SK-N-SH (cell line): ENCODE measurements at regions not wholly inside any gene's neighbourhood (a gene's known extent, or its start where the extent isn't known, plus 50 kb on each side); places are given as distances from the start of the nearest gene placed in this dataset.
"Not testable (repeated sequence)": the region's sequence is repeated elsewhere in the genome, so short reads cannot be mapped to it uniquely, and the experiment has no call there.

Experiments used
- CTCF ChIA-PET: fragments of 300-600, 350-600 bp; formaldehyde crosslinking; extraction: SDS; loops from one replicate; lab custom pipeline; 2021; lab: Yijun Ruan, JAX
- POLR2A ChIA-PET: fragments of 350-600 bp; sonication (Branson Sonifier 250); formaldehyde crosslinking; extraction: SDS; loops from one replicate; lab custom pipeline; 2020; ENCODE audit warnings: antibody characterized with exemption, inconsistent platforms; lab: Yijun Ruan, JAX
- DNase-seq: peaks from one replicate; pipeline ENCODE4 v3.0.0; 2012
- H2AFZ ChIP-seq: fragments of 200-600 bp; sonication (generic); 2 replicates; pipeline ENCODE4 v1.8.1; 2016; ENCODE audit warnings: antibody characterized with exemption, mild to moderate bottlenecking, low read depth
- H3F3A ChIP-seq: fragments of 200-600 bp; sonication (generic); replicated peaks from 2 replicates; pipeline ENCODE3; 2016; ENCODE audit warnings: antibody characterized with exemption, mild to moderate bottlenecking; ENCODE audit not compliant: insufficient read depth
- H3K27ac ChIP-seq, 2 experiments: fragments of 200-500 bp in 1 of 2; fragments of 200-600 bp in 1 of 2; sonication (Bioruptor generic) in 1 of 2; sonication (generic), shearing (Covaris generic) in 1 of 2; 2 replicates each; pipeline versions ENCODE4 v1.5.1 to v1.6.1; 2014 to 2016; ENCODE audit warnings: low read depth in 2 of 2, inconsistent platforms in 1 of 2, low read length in 1 of 2, mild to moderate bottlenecking in 1 of 2, mixed read lengths in 1 of 2
- H3K27me3 ChIP-seq: fragments of 200-600 bp; sonication (generic), shearing (Covaris generic); 2 replicates; pipeline ENCODE4 v1.6.1; 2016; ENCODE audit warnings: mixed run types; ENCODE audit not compliant: insufficient read depth
- H3K36me3 ChIP-seq, 2 experiments: fragments of 200-500 bp in 1 of 2; fragments of 200-600 bp in 1 of 2; sonication (Bioruptor generic) in 1 of 2; sonication (generic) in 1 of 2; replicated peaks in 1 of 2; 2 replicates each; pipeline versions ENCODE3 to v1.5.1; 2014 to 2016; ENCODE audit warnings: low read length in 1 of 2, mild to moderate bottlenecking in 1 of 2; ENCODE audit not compliant: insufficient read depth in 2 of 2, control insufficient read depth in 1 of 2
- H3K4me1 ChIP-seq, 2 experiments: fragments of 200-500 bp in 1 of 2; fragments of 200-600 bp in 1 of 2; sonication (Bioruptor generic) in 1 of 2; sonication (generic), shearing (Covaris generic) in 1 of 2; 2 replicates each; pipeline versions ENCODE4 v1.5.1 to v1.6.1; 2014 to 2016; ENCODE audit warnings: low read depth in 1 of 2, low read length in 1 of 2, mixed run types in 1 of 2; ENCODE audit not compliant: insufficient read depth in 2 of 2, control insufficient read depth in 1 of 2
- H3K4me2 ChIP-seq: fragments of 200-600 bp; sonication (generic), shearing (Covaris generic); 2 replicates; pipeline ENCODE4 v1.6.1; 2017; ENCODE audit warnings: mixed run types
- H3K4me3 ChIP-seq, 2 experiments: fragments of 200-500 bp in 1 of 2; fragments of 200-600 bp in 1 of 2; sonication (Bioruptor generic) in 1 of 2; sonication (generic), shearing (Covaris generic) in 1 of 2; 2 replicates each; pipeline versions ENCODE4 v1.5.1 to v1.8.1; 2014 to 2016; ENCODE audit warnings: low read depth in 2 of 2, inconsistent platforms in 1 of 2, low read length in 1 of 2, mild to moderate bottlenecking in 1 of 2, mixed read lengths in 1 of 2, moderate library complexity in 1 of 2
- H3K79me2 ChIP-seq: fragments of 200-600 bp; sonication (generic); 2 replicates; pipeline ENCODE4 v1.8.1; 2017; ENCODE audit warnings: mild to moderate bottlenecking; ENCODE audit not compliant: insufficient read depth
- H3K9ac ChIP-seq: fragments of 200-600 bp; sonication (generic); 2 replicates; pipeline ENCODE4 v1.6.1; 2017; ENCODE audit warnings: mixed run types
- H3K9me2 ChIP-seq: fragments of 200-600 bp; sonication (generic); 2 replicates; pipeline ENCODE4 v1.6.1; 2017; ENCODE audit warnings: mixed run types
- H3K9me3 ChIP-seq: fragments of 200-600 bp; sonication (generic); 2 replicates; pipeline ENCODE4 v1.6.1; 2017; ENCODE audit warnings: mixed run types, mild to moderate bottlenecking, moderate library complexity
- H4K20me1 ChIP-seq: fragments of 200-600 bp; sonication (generic); 2 replicates; pipeline ENCODE4 v1.6.1; 2017; ENCODE audit warnings: mild to moderate bottlenecking, mixed run types; ENCODE audit not compliant: insufficient read depth
- EP300 ChIP-seq, 2 experiments: IDR thresholded peaks; 2 replicates each; pipeline versions ENCODE4 v1.4.0 to v1.6.1; 2012; ENCODE audit warnings: borderline replicate concordance in 1 of 2, low read depth in 1 of 2, low read length in 1 of 2
- NFIC ChIP-seq: IDR thresholded peaks from 2 replicates; pipeline ENCODE4 v1.4.0; 2012; ENCODE audit warnings: borderline replicate concordance
- TCF12 ChIP-seq: IDR thresholded peaks from 2 replicates; pipeline ENCODE4 v1.4.0; 2012
- WGBS: methylation state at CpG from one replicate; pipeline ENCODE4 v1.1.6; 2017; ENCODE audit warnings: low lambda C conversion rate; 5-methylcytosine and 5-hydroxymethylcytosine counted together
- TF ChIP-seq, protein P1 (sequence below): IDR thresholded peaks from 2 replicates; pipeline ENCODE4; 2012

DNA sequence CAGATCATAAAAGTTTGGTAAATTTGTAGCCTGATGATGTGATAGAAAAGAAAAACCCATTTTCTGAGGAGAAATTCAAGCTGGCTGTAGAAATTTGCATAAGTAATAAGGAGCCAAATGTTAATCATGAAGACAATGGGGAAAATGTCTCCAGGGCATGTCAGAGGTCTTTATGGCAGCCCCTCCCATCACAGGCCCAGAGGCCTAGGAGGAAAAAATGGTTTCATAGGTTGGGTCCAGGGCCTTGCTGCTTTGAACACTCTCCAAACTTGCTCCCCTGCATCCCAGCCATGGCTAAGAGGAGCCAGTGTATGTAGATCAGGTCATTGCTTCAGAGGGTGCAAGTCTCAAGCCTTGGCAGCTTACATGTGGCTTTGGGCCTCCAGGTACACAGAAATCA lies 903.9 kb upstream of the ADAMTS5 start:
- H3K36me3 ChIP-seq, H3K27ac ChIP-seq, DNase-seq, H3K79me2 ChIP-seq, H3K9me3 ChIP-seq, H3K4me3 ChIP-seq, H3K27me3 ChIP-seq, POLR2A ChIA-PET, H4K20me1 ChIP-seq, H3K9ac ChIP-seq, H3K9me2 ChIP-seq, H3K4me2 ChIP-seq, CTCF ChIA-PET, H2AFZ ChIP-seq, H3F3A ChIP-seq, H3K4me1 ChIP-seq: not testable (repeated sequence)

DNA sequence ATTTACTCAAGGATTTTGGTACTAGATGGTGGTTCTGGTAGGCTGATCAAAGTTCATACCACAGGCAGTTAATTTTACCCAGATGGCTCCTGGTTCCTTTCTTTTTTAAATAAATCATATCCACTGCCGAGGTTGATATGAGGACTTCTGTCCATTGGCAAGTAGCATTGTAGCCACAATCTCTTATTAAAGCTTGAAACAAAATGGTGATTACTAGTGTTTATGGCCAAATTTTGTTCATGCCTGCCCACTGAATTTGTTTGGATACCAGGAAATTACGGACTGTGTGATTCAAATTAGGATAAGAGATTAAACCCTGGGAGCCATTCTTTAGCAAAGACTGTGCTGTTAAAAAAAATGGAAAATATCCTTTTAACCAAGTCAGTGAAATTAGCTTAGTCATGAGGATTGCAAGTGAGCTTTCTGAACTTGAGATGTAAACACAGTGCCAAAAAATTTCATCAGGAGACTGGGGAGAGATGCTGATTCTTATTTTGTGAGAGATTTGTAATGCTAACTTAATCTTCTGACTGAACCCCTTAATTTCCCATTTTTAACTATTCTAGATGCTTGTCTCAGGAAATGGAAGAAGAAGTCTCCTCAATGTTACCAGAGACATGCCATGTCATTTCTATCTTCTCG lies 893.5 kb upstream of the ADAMTS5 start:
- H3K27me3 ChIP-seq, POLR2A ChIA-PET, H3K4me2 ChIP-seq, H3K79me2 ChIP-seq, H3K9me2 ChIP-seq, H3K4me1 ChIP-seq, H2AFZ ChIP-seq, H3K9me3 ChIP-seq, H3K36me3 ChIP-seq, H3F3A ChIP-seq, H3K4me3 ChIP-seq, H4K20me1 ChIP-seq, CTCF ChIA-PET, H3K9ac ChIP-seq, H3K27ac ChIP-seq, DNase-seq: not testable (repeated sequence)
- WGBS, result 65% methylated on average over 3 of the region's 3 CpGs

DNA sequence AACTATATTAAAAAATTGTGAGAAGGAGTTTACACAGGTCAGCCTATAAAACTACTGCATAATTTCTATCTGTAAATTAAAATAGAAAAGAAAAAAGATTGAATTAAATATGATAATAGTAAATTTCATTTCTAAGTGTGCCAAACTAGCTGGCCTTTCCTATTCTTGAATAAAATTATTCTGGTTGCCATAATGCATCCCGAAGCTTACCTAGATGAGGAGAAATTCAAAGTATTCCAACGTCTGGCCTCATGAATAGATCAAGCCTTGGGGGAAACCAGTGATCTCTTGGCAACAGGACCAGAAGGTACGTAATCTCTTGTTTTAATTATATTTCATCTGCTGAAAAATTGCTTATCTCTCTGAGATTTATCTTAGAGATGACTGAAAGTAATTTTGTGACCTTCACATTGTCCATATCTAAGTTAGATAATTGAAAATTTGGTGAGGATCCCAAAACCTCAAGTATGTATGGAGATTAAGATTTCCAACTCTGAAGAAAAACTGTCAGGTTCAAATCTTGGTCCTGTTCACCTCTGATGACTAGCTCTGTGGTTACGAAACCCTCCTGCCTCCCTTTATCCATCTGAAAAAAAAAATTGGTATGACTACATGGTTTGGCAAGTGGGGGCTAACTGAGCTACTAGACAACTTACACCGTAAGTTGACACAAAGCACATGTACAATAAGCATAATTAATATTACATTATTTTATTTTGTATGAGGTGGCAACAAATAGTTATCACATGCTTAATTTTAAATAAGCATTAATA lies 891.4 kb upstream of the ADAMTS5 start:
- H3K79me2 ChIP-seq, H3K36me3 ChIP-seq, H3K9me2 ChIP-seq, H3K9me3 ChIP-seq, H3K9ac ChIP-seq, H2AFZ ChIP-seq, H3F3A ChIP-seq, POLR2A ChIA-PET, H3K4me2 ChIP-seq, H3K4me1 ChIP-seq, DNase-seq, H3K4me3 ChIP-seq, CTCF ChIA-PET, H3K27ac ChIP-seq, H3K27me3 ChIP-seq, H4K20me1 ChIP-seq: not testable (repeated sequence)
- WGBS, result 48% methylated on average over 5 of the region's 5 CpGs
- peak; percentile 56; the same call in 1 of the 2 replicates for TF ChIP-seq NFIC
- TF ChIP-seq EP300 (IDR thresholded peaks at IDR 0.05; ENCODE audit: borderline replicate concordance in 1 of 2, low read depth in 1 of 2, low read length in 1 of 2), result peak in 1 of 2 experiments; percentile 68; a peak in 1 of 4 replicates
- TF ChIP-seq, protein P1, sequence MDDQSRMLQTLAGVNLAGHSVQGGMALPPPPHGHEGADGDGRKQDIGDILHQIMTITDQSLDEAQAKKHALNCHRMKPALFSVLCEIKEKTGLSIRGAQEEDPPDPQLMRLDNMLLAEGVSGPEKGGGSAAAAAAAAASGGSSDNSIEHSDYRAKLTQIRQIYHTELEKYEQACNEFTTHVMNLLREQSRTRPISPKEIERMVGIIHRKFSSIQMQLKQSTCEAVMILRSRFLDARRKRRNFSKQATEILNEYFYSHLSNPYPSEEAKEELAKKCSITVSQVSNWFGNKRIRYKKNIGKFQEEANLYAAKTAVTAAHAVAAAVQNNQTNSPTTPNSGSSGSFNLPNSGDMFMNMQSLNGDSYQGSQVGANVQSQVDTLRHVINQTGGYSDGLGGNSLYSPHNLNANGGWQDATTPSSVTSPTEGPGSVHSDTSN, result peak; percentile 55; the same call in 1 of the 2 replicates
- peak; percentile 57; the same call in 1 of the 2 replicates for TF ChIP-seq TCF12

DNA sequence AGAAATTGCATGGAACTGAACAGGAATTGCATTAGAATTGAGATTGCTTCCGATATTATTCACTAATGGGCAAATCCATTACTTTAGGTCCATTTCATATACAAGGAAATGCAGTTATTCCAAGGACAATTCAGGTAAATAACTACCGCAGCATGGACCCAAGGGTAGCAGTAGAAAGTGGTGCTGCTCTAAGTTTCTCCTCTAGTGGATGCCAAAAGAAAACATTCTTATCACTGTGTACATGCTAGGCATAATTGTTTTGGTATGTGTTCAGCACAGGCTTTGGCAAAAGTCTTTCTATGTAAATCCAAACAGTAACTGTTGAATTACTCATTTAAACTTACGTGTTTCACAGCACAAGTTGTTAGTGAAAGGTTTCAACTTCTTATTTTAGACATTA lies 890.1 kb upstream of the ADAMTS5 start:
- H3K9ac ChIP-seq, H3K36me3 ChIP-seq, H3K4me3 ChIP-seq, H3K9me2 ChIP-seq, H3F3A ChIP-seq, H2AFZ ChIP-seq, H3K27me3 ChIP-seq, H4K20me1 ChIP-seq, DNase-seq, H3K4me1 ChIP-seq, CTCF ChIA-PET, H3K27ac ChIP-seq, H3K79me2 ChIP-seq, H3K4me2 ChIP-seq, POLR2A ChIA-PET, H3K9me3 ChIP-seq: not testable (repeated sequence)
- 87% methylated on average over 3 of the region's 3 CpGs for WGBS
